ENCODE measurements at regions not wholly inside any gene's neighbourhood (a gene's known extent, or its start where the extent isn't known, plus 50 kb on each side); places are given as distances from the start of the nearest gene placed in this dataset.

DNA sequence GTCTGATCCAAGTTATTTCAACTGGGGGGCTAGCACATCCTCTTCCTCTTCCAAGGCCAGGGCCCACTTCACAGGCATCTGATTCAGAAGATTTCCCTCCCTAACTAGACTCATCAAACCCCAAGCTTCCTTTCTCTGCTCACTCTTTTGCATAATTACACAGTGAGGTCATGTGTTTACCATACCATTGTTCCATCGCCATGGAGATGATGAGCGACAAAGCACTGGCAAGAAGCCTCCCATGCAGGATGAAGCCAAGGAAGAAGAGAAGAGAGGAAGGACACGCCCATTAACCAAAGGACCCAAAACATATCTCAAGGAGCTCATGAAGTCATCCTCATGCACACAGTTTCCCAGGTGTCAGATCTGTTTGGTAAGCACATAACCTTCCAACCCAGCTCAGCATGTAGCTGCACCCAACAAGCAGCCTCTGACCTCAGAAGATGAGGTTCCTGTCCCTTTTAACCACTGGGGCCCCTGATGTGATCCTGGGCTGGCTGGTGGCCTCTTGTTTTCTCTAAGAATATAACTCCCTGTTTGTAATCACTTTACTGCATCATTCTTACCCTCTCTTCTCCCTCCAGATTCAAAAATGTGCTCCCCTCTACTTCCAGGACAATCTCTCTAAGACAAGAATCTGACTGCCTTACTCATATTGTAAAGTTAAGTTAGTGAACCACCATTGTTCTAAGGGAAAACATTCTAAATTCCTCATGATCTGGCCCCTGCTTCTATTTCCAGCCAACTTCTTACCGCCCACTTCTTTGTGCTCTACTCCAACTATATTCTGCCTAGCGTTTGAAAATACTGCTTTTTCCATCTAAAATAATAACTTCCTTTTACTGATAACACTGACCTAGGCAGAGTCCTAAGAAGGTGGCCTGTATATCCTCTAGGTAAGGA lies 190.1 kb downstream of the TTC32 start (continued):
- TF ChIP-seq, protein P1, sequence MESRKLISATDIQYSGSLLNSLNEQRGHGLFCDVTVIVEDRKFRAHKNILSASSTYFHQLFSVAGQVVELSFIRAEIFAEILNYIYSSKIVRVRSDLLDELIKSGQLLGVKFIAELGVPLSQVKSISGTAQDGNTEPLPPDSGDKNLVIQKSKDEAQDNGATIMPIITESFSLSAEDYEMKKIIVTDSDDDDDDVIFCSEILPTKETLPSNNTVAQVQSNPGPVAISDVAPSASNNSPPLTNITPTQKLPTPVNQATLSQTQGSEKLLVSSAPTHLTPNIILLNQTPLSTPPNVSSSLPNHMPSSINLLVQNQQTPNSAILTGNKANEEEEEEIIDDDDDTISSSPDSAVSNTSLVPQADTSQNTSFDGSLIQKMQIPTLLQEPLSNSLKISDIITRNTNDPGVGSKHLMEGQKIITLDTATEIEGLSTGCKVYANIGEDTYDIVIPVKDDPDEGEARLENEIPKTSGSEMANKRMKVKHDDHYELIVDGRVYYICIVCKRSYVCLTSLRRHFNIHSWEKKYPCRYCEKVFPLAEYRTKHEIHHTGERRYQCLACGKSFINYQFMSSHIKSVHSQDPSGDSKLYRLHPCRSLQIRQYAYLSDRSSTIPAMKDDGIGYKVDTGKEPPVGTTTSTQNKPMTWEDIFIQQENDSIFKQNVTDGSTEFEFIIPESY (IDR thresholded peaks at IDR 0.05) = no peak
- TF ChIP-seq TCF12 (IDR thresholded peaks at IDR 0.05; ENCODE audit: low read depth, low read length) (no peak), NRF1 (conservative IDR thresholded peaks at IDR 0.05; ENCODE audit: low read depth, low read length) (no peak), WRNIP1 (IDR thresholded peaks at IDR 0.05; ENCODE audit: borderline replicate concordance, low read depth, low read length) (no peak)
- TF ChIP-seq, protein P2, sequence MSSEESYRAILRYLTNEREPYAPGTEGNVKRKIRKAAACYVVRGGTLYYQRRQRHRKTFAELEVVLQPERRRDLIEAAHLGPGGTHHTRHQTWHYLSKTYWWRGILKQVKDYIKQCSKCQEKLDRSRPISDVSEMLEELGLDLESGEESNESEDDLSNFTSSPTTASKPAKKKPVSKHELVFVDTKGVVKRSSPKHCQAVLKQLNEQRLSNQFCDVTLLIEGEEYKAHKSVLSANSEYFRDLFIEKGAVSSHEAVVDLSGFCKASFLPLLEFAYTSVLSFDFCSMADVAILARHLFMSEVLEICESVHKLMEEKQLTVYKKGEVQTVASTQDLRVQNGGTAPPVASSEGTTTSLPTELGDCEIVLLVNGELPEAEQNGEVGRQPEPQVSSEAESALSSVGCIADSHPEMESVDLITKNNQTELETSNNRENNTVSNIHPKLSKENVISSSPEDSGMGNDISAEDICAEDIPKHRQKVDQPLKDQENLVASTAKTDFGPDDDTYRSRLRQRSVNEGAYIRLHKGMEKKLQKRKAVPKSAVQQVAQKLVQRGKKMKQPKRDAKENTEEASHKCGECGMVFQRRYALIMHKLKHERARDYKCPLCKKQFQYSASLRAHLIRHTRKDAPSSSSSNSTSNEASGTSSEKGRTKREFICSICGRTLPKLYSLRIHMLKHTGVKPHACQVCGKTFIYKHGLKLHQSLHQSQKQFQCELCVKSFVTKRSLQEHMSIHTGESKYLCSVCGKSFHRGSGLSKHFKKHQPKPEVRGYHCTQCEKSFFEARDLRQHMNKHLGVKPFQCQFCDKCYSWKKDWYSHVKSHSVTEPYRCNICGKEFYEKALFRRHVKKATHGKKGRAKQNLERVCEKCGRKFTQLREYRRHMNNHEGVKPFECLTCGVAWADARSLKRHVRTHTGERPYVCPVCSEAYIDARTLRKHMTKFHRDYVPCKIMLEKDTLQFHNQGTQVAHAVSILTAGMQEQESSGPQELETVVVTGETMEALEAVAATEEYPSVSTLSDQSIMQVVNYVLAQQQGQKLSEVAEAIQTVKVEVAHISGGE (CRISPR knock-in tag; IDR thresholded peaks at IDR 0.05) = no peak

DNA sequence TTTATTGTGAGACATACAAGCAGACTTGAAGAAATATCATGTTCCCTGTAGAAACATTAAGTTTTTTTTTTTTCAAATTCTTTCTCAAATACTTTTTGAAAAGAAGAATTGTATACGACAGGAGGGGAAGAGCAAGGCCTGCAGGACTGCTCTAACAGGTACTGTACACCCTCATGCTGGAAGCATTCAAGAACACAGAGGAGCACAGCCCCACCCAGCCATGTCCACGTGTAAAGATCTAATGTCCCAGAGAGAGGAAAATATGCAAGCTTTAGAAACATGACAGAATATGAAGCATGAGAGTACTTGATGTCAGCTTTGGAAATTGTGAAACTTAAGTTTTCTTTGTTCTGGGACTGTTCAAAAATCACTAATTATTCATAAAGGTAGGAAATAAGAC lies 191.6 kb downstream of the TTC32 start:
- H3K27ac ChIP-seq (ENCODE audit: control insufficient read depth, insufficient read depth) = no peak overlapping the region
- FAIRE-seq = no peak
- H2AFZ ChIP-seq (ENCODE audit: control insufficient read depth, low read depth, low read length) = no peak overlapping the region
- H3K4me3 ChIP-seq = no peak overlapping the region
- no peak overlapping the region for H3K4me2 ChIP-seq (ENCODE audit: control insufficient read depth, insufficient read depth)
- ChIA-PET CTCF (interaction anchor here (0.6 to 0.7 kb wide), 2 partner anchors 24 to 334 kb away, joined by 3 to 4 read pairs; no protein-coding TSS in a partner anchor), POLR2A (no interaction called here), RAD21 (ENCODE audit: unreplicated experiment) (no interaction called here), SMC1A (ENCODE audit: uncharacterized antibody, unreplicated experiment) (no interaction called here)
- no peak overlapping the region for H3K9ac ChIP-seq (ENCODE audit: control insufficient read depth, insufficient read depth, low read length)
- BruUV-seq (replicated peaks) = no TSS peak
- TF ChIP-seq ZNF384 (IDR thresholded peaks at IDR 0.05; ENCODE audit: borderline replicate concordance, low read depth, low read length) = no peak
- TF ChIP-seq CHD4 (IDR thresholded peaks at IDR 0.05) = no peak
- TF ChIP-seq, protein P3, sequence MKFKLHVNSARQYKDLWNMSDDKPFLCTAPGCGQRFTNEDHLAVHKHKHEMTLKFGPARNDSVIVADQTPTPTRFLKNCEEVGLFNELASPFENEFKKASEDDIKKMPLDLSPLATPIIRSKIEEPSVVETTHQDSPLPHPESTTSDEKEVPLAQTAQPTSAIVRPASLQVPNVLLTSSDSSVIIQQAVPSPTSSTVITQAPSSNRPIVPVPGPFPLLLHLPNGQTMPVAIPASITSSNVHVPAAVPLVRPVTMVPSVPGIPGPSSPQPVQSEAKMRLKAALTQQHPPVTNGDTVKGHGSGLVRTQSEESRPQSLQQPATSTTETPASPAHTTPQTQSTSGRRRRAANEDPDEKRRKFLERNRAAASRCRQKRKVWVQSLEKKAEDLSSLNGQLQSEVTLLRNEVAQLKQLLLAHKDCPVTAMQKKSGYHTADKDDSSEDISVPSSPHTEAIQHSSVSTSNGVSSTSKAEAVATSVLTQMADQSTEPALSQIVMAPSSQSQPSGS (IDR thresholded peaks at IDR 0.05; ENCODE audit: low read length) = no peak
- no peak for TF ChIP-seq SMARCA5 (IDR thresholded peaks at IDR 0.05)
- TF ChIP-seq, protein P4, sequence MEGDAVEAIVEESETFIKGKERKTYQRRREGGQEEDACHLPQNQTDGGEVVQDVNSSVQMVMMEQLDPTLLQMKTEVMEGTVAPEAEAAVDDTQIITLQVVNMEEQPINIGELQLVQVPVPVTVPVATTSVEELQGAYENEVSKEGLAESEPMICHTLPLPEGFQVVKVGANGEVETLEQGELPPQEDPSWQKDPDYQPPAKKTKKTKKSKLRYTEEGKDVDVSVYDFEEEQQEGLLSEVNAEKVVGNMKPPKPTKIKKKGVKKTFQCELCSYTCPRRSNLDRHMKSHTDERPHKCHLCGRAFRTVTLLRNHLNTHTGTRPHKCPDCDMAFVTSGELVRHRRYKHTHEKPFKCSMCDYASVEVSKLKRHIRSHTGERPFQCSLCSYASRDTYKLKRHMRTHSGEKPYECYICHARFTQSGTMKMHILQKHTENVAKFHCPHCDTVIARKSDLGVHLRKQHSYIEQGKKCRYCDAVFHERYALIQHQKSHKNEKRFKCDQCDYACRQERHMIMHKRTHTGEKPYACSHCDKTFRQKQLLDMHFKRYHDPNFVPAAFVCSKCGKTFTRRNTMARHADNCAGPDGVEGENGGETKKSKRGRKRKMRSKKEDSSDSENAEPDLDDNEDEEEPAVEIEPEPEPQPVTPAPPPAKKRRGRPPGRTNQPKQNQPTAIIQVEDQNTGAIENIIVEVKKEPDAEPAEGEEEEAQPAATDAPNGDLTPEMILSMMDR (IDR thresholded peaks at IDR 0.05 in 2 of 3, conservative IDR thresholded peaks at IDR 0.05 in 1 of 3; ENCODE audit: control insufficient read depth in 2 of 3, extremely low read depth in 1 of 3, insufficient read depth in 1 of 3, low read depth in 3 of 3, low read length in 3 of 3) = no peak
- no peaks in the 10 kb centered on the region for H3K27me3 ChIP-seq (replicated peaks in 1 of 2; ENCODE audit: control insufficient read depth in 2 of 2, insufficient read depth in 2 of 2, low read length in 1 of 2)
- 14% methylated on average over 2 of the region's 2 CpGs for WGBS (ENCODE audit: insufficient coverage, insufficient replicate concordance, low lambda C conversion rate, missing lambda C conversion rate)
- DNase-seq (ENCODE audit: low read depth, low spot score) = no peak
- no peaks in the 10 kb centered on the region for H4K20me1 ChIP-seq (ENCODE audit: control insufficient read depth, insufficient read depth)
- no peaks in the 10 kb centered on the region for H3K9me3 ChIP-seq (replicated peaks; ENCODE audit: control insufficient read depth, insufficient read depth, low read length)
- in situ Hi-C loops (cut with MboI) = no loop called here
- ATAC-seq = no peak
- no peaks in the 10 kb centered on the region for H3K4me1 ChIP-seq (ENCODE audit: control insufficient read depth, insufficient read depth, low read length)
- H3K36me3 ChIP-seq (ENCODE audit: control insufficient read depth in 2 of 2, insufficient read depth in 2 of 2, low read length in 1 of 2) = no peaks in the 10 kb centered on the region
- intact Hi-C loops (cut with micrococcal nuclease; ENCODE audit: unreplicated experiment) = no loop called here
- H3K79me2 ChIP-seq (ENCODE audit: control insufficient read depth, insufficient read depth, low read length) = no peaks in the 10 kb centered on the region

Data from GM12878 (cell line).